ENCODE measurements at regions not wholly inside any gene's neighbourhood (a gene's known extent, or its start where the extent isn't known, plus 50 kb on each side); places are given as distances from the start of the nearest gene placed in this dataset.

- Histone ChIP-seq H3K4me2 (peak overlapping the region; percentile 60), H3K4me3 (no peak overlapping the region), H3K4me1 (peaks cover 11% of the 10 kb centered on the region), H3K9me3 (no peaks in the 10 kb centered on the region), H3K27ac (peak overlapping the region in 1 of 2 experiments; percentile 57; a peak in 3 of 6 replicates)
- ATAC-seq (no peak; a peak in 1 of 6 replicates), FAIRE-seq (peak; percentile 83), DNase-seq (ENCODE audit: low read depth in 1 of 2, low spot score in 1 of 2) (no peak)
- POLR2A ChIA-PET, result no interaction called here
- CTCF ChIA-PET, result no interaction called here
- TF ChIP-seq POLR2AphosphoS2 (conservative IDR thresholded peaks at IDR 0.05; ENCODE audit: low read length) (no peak), HMGXB4 (CRISPR knock-in tag; IDR thresholded peaks at IDR 0.05; ENCODE audit: borderline replicate concordance) (no peak), FOSL2 (IDR thresholded peaks at IDR 0.05) (no peak), FOSL2 (CRISPR knock-in tag; IDR thresholded peaks at IDR 0.05) (peak; percentile 13; the same call in 1 of the 2 replicates), CTCF (IDR thresholded peaks at IDR 0.05) (no peak), SMC3 (IDR thresholded peaks at IDR 0.05) (no peak), CHD2 (IDR thresholded peaks at IDR 0.05; ENCODE audit: low read length, partially characterized antibody) (no peak)
Measured at GRCh38 chr7:84913731-84914130, 273.1 kb downstream of the SEMA3D start.

- 49% methylated on average over 5 of the region's 5 CpGs for WGBS (ENCODE audit: missing lambda C conversion rate)
- Histone ChIP-seq H3K4me2 (peak overlapping the region; percentile 60), H3K4me3 (no peak overlapping the region), H3K4me1 (peaks cover 11% of the 10 kb centered on the region), H3K27ac (peak overlapping the region in 1 of 2 experiments; percentile 57; a peak in 3 of 6 replicates), H3K9me3 (no peaks in the 10 kb centered on the region)
- no peak for TF ChIP-seq USF2 (IDR thresholded peaks at IDR 0.05)
- no peak for TF ChIP-seq MAX (IDR thresholded peaks at IDR 0.05)
- no peak for TF ChIP-seq HDAC2 (IDR thresholded peaks at IDR 0.05)
- TF ChIP-seq REST (IDR thresholded peaks at IDR 0.05), result no peak
- POLR2A ChIA-PET, result no interaction called here
- DNase-seq (ENCODE audit: low read depth in 1 of 2, low spot score in 1 of 2) (no peak), FAIRE-seq (no peak), ATAC-seq (no peak)
- CTCF ChIA-PET, result no interaction called here
Measured at GRCh38 chr7:84912993-84913635, 273.7 kb downstream of the SEMA3D start.

- no peaks in the 10 kb centered on the region for H3K9me3 ChIP-seq
- no peak for DNase-seq (ENCODE audit: low read depth in 1 of 2, low spot score in 1 of 2)
- POLR2A ChIA-PET, result no interaction called here
- CTCF ChIA-PET, result no interaction called here
- H3K4me3 ChIP-seq, result no peak overlapping the region
- ATAC-seq, result no peak
- WGBS (ENCODE audit: missing lambda C conversion rate), result 84% methylated on average over 2 of the region's 2 CpGs
- H3K4me2 ChIP-seq, result no peak overlapping the region
- H3K27ac ChIP-seq, result no peak overlapping the region
- FAIRE-seq, result no peak
- peaks cover 11% of the 10 kb centered on the region for H3K4me1 ChIP-seq
- TF ChIP-seq CTCF (IDR thresholded peaks at IDR 0.05), result no peak
- TF ChIP-seq REST (IDR thresholded peaks at IDR 0.05), result no peak
- TF ChIP-seq SREBF2 (IDR thresholded peaks at IDR 0.05), result no peak
- no peak for TF ChIP-seq SMC3 (IDR thresholded peaks at IDR 0.05)
- no peak for TF ChIP-seq ZNF302 (CRISPR knock-in tag; IDR thresholded peaks at IDR 0.05)
- TF ChIP-seq ESRRA (IDR thresholded peaks at IDR 0.05; ENCODE audit: borderline replicate concordance, low read length), result no peak
- no peak for TF ChIP-seq HES2 (IDR thresholded peaks at IDR 0.05)
- no peak for TF ChIP-seq CBX8 (IDR thresholded peaks at IDR 0.05)
- no peak for TF ChIP-seq NFE2L2 (conservative IDR thresholded peaks at IDR 0.05; ENCODE audit: low read length)
Measured at GRCh38 chr7:84912537-84912936, 274.3 kb downstream of the SEMA3D start.
